HG02970 (cell line): ENCODE measurements at regions not wholly inside any gene's neighbourhood (a gene's known extent, or its start where the extent isn't known, plus 50 kb on each side); places are given as distances from the start of the nearest gene placed in this dataset.

Experiments used
- ATAC-seq: cut with Tn5 transposase; IDR thresholded peaks from one replicate; pipeline ENCODE4 v1.9.1; 2021; ENCODE audit warnings: mild to moderate bottlenecking, moderate library complexity, moderate number of reproducible peaks; ENCODE audit not compliant: unreplicated experiment, low FRiP score

DNA sequence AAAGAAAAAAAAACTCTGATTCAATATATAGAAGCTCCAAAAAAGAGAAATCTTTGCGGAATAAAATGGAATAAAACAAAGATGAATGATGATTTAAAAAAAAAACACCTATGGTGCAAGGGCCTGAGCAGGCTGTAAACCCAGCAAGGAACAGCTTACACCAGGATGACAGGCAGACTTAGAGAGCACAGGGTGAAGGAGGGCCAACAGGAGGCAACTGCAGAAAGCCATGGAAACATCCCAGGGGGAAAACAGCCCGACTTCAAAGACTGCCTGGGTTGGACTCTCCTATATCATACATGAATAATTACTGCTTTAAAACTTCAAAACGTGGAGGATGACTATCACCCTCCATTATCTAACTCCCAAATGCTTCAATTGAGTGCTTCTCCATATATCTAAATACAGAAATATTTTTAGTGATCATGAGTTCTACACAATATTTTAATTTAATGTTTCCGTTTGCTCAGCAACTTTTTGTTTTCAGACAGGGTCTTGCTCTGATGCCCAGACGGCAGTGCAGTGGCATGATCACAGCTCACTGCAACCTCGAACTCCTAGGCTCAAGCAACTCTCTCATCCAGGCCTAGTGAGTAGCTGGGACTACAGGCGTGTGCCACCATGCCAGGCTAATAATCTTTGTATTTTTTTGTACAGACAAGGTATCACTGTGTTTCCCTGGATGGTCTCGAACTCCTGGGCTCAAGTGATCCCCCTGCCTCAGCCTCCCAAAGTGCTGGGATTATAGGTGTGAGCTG, 456.2 kb downstream of the TBL1XR1 start:
- no peak for ATAC-seq

- ATAC-seq = no peak
Measured at GRCh38 chr3:176739159-176739558, 458.1 kb downstream of the TBL1XR1 start.

DNA sequence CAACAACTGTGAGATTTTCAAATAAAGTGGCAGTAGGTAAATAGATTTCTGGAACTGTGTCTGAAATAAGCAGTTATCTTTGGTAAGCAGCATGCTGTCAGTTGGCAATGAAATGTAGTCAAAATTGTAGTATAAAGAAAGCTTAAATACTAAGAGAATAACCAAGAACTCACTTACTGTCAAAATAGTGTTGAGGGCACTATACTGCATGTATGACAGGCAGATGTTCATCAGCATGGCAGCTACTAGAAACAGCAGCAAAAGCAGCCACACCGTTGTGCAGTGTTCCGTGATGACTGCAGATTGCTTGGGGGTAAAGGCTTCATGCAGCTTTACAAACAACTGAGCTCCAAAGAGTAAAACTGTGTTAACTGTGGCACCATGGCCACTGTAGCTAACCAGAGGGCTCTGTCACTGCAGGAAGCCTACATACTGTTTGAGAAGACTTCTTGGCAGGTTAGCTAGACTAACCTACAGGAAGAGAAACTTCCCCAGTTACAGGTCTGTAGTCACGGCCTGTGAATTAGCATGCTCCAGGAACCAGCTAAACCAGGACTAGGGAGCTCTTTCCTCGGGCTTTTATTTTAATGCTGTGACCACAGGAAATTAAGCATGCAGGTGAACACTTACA, 459.7 kb downstream of the TBL1XR1 start:
- ATAC-seq = no peak

GRCh38 chr3:176734146-176734545, 463.1 kb downstream of the TBL1XR1 start:
- no peak for ATAC-seq

- no peak for ATAC-seq
Measured at GRCh38 chr3:176724394-176724759, 472.9 kb downstream of the TBL1XR1 start.

DNA sequence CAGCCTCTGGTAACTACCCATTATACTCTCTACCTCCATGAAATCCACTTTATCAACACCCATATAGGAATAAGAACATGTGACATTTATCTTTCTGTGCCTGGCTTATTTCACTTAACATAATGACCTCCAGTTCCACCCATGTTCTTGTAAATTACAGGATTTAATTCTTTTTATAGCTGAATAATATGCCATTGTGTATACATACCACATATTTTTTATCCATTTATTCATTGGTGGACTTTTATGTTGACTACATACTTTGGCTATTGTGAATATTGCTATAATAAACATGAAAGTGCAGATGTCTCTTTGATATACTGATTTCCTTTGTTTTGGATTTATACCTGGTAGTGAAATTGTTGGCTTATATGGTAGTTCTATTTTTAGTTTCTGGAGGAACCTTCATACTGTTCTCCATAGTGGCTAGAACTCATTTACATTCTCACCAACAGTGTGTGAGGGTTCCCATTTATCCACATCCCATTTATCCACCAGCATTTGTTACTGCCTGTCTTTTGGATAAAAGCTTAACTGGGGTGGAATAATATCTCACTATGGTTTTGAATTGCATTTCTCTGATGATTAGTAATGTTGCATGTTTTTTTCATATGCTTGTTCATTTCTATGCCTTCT, 473.4 kb downstream of the TBL1XR1 start:
- ATAC-seq = no peak

- ATAC-seq = no peak
Measured at GRCh38 chr3:176714034-176714433, 483.2 kb downstream of the TBL1XR1 start.

DNA sequence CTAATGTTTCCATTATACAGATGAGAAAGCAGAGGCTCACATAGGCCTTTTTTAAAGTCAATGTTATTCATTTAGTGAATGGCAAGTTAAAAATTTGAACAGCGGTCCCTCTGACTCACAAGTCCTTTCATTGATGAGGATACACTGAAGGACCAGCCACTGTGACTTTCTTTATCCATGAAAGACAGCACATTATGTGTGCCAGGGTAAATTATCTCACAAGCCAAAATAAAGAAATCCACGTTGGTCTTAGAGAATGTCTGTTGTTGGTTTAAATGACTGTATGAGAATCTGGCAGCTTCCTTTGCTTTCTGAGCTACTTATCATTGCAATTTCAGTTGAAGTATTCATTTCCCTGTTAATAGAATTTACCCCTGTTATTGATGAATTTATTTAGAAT, 485.1 kb downstream of the TBL1XR1 start:
- ATAC-seq = no peak

- no peak for ATAC-seq
Measured at GRCh38 chr3:176699288-176699687, 498.0 kb downstream of the TBL1XR1 start.

GRCh38 chr3:176697284-176697889, 499.9 kb downstream of the TBL1XR1 start:
- no peak for ATAC-seq

DNA sequence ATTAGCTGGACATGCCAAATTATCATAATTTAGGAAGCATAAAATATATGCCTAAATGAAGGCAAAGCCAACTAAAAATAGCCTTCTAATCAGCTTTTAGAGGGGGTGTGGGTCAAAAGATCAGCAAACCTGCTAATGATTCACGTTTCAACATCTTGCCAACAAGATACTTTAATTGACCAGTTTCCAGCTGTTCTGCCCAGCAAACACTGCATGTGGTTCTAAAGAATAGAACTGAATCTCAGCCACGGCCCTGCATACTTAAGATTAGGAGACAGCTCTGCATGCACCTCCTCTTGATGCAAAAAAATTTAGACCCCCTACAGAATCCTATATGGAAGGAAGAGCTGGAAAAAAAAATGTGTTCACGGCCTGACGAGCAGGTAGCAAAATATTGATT, 500.5 kb downstream of the TBL1XR1 start:
- no peak for ATAC-seq

GRCh38 chr3:176692966-176693785, 504.1 kb downstream of the TBL1XR1 start:
- no peak for ATAC-seq

- no peak for ATAC-seq
Measured at GRCh38 chr3:176692199-176692965, 504.9 kb downstream of the TBL1XR1 start.

DNA sequence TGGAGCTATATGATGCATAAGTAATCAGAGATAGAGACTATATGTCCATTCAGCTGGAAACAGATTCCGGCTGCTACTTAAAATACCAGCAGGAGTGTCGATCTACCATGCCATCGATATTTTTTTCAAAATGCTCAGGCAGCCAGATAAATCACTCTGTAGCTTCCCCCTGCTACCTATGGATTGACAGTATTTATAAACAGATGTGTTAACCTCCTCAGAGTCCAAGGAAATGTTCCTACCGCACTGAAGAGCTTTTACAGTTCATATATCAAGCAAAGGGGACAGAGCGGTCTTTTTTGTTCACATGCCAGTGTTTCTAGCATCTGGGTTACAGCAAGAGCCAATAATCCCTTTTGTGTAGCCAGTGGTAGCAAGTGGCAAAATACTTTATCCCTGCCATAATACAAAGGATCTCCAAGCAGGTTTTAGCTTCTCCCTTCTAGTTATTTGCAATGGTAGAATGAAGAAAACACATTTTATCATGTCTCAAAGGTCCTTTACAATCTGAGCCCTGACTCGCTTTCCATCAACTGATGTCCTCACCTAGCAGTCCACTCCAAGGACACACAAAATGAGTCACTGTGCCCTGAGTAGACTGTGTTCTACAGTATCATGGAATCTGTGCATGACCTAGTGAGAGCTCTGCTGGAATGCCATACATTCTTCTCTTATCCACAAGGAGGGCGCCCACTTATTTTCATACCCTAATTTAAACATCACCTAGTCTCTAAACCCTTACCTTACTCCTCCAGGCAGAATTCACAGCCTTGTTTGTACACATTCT, 507.0 kb downstream of the TBL1XR1 start:
- ATAC-seq = no peak

- ATAC-seq = no peak
Measured at GRCh38 chr3:176687754-176688153, 509.5 kb downstream of the TBL1XR1 start.

- ATAC-seq = no peak
Measured at GRCh38 chr3:176683382-176683781, 513.9 kb downstream of the TBL1XR1 start.

GRCh38 chr3:176663837-176664831, 533.1 kb downstream of the TBL1XR1 start:
- ATAC-seq = no peak

- no peak for ATAC-seq
Measured at GRCh38 chr3:176663387-176663786, 533.9 kb downstream of the TBL1XR1 start.
